Stimulated activated CD4-positive, alpha-beta T cell treated with anti-CD3 and anti-CD28 coated beads, Interleukin-1b, Interleukin-23, amount 100 ng/mL, for 24 hours (primary cell): ENCODE measurements at regions not wholly inside any gene's neighbourhood (a gene's known extent, or its start where the extent isn't known, plus 50 kb on each side); places are given as distances from the start of the nearest gene placed in this dataset.
A peak's percentile ranks its signal among the peaks of the same experiment; 100 is the strongest.
"Not testable (repeated sequence)": the region's sequence is repeated elsewhere in the genome, so short reads cannot be mapped to it uniquely, and the experiment has no call there.

ENCODE experiments used
- DNase-seq, 4 experiments: peaks; one replicate each; pipeline ENCODE4 v3.0.0-alpha.2; 2020; ENCODE audit warnings: low read depth in 4 of 4, low spot score in 1 of 4

GRCh38 chr6:25112322-25112773, 166.8 kb upstream of the CARMIL1 start:
- no peak for DNase-seq

- DNase-seq = no peak
These were observed 165.7 kb upstream of the CARMIL1 start for GRCh38 chr6:25113436-25113835.

GRCh38 chr6:25118038-25118437, 161.1 kb upstream of the CARMIL1 start:
- no peak for DNase-seq

DNA sequence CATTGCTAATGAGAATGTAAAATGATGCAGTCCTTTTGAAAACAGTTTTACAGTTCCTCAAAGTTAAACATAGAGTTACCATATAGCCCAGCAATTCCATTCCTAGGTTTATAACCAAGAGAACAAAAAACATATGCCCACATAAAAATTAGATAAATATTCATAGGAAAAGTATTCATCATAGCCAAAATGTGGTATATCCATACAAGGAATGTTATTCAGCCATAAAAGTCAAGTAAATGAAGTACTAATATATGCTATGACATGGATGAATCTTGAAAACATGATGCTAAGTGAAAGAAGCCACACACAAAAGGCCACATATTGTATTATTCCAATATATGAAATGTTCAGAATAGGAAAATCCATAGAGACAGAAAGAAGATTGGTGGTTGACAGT, 158.0 kb upstream of the CARMIL1 start:
- DNase-seq = no peak

DNA sequence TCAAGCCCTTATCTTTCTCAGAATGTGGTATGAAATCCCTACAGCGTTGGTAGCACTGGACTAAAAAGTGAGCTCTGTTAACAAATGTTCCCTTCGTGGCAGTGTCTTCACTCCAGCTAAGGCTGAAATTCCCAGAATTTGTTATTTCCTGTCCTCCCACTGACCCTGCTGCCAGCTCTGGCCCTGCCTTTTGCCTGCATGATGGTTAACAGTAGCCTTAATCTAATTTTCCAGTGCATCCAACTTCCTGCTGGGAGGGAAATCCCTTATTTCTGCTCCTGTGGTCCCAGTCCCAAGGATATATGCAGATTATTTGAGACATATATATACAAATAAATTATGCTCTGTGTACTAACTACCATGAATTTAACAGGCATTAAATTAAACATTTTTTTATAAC, 157.2 kb upstream of the CARMIL1 start:
- DNase-seq = no peak

DNA sequence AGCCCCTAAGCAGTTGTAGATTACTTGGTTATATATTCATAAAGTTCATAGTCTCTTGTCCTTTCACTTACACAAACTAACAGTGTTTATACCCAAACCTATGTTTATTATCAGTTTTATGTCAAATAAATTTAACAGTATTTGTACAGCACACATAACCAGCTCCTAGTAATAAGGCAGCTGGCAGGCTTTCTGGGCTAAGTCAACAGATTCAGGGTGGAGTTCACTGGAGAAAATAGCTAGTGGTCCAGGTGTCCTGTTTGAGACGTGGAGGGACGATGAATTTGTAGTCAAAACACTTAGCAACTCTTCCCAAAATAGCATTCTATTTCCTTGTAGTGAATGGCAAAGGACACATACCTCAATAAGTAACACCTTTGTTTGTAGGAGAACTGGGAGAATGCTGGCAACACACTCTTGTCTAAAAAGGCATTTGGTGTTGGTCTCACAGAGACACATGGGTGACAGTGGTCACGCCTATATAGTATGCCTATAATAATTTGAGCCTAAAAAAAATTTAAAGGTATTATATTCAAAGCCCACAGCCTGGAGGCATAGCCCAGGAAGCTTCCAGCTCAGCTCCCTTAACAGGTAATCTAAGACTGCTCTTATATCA, 156.4 kb upstream of the CARMIL1 start:
- no peak for DNase-seq

DNA sequence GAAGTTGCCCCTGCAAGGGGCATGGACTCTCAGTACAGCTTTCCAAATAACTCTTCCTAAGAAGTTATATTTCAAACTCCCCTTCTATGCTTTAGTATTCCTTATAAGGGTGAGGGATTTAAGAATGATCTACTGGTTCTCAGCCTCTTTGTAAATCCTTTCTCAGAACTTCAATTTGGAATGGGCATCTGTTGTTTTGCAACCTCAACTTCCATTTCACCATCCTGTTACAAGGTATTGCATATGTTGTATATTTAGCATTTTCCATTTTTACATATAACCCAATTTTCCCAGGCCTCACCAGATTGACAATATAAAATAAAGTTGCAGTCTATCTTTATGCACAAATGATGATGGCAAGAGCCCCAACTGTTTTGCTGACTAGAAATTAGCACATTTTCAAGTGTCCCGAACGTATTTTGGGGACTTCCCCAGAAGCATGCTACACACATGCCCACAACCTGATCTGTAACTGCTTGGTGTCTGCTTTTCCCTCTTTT, 154.9 kb upstream of the CARMIL1 start:
- DNase-seq = no peak

GRCh38 chr6:25125736-25126135, 153.4 kb upstream of the CARMIL1 start:
- no peak for DNase-seq

GRCh38 chr6:25127076-25127837, 151.9 kb upstream of the CARMIL1 start:
- no peak for DNase-seq

- no peak for DNase-seq
These were observed 148.7 kb upstream of the CARMIL1 start for GRCh38 chr6:25130518-25130917.

DNA sequence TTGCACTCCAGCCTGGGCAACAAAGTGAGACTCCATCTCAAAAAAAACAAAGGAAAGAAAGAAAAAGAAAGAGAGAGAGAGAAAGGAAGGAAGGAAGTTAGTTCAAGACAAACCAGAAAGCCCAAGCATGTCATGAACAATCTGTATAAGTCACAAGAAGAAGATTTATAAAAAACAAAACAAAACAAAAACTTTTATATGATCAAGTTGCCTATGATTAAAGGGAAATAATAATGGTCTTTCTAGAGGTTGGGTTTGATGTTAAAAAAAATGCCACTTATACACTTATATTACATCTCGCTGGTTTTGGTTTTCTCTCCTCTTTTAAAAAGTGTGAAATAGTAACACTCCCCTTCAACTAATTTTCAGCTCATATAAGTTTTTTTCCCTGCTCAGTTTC, 146.2 kb upstream of the CARMIL1 start:
- no peak for DNase-seq

DNA sequence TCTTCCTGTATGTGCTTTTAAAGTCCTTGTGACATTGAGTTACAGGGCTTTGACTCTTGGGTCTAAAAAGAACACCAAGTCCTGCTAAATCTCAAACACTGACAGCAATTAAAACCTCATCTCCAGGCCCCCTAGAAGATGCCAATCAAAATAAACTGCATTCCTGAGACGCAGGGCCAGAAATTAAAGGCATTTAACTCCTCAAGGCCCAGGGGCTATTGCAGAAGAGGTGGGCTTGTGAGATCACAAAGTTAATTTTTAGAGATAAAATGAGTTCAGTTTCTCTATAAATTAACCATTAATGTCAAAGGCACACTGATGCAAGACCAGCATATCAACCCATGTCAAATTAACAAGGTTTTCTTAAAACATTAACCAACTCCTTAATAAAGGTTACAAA, 145.6 kb upstream of the CARMIL1 start:
- no peak for DNase-seq

DNA sequence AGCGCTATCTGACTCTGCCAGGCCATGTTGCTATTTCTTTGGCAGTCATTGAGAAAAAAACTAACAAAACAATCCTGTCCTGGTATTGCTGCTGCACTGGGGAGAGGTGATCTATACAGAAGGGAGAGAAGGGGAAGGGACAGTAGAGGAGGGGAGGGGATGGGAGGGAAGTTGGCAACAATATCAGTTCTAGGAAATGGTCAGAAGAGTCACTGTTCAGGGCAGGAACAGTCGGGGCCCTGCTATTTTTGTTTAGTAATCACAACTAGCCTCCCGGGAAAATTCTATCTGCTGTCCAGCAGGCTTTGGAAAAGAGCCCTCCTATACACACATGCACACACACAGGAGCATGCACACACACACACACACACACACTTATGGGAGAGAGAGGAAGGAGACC, 142.3 kb upstream of the CARMIL1 start:
- no peak for DNase-seq

GRCh38 chr6:25137480-25137879, 141.7 kb upstream of the CARMIL1 start:
- no peak for DNase-seq

- DNase-seq = peak; percentile 19 to 34 (median 28)
These were observed 141.3 kb upstream of the CARMIL1 start for GRCh38 chr6:25137916-25138232.

- peak; percentile 11 to 45 (median 30) for DNase-seq
These were observed 140.8 kb upstream of the CARMIL1 start for GRCh38 chr6:25138233-25138933.

- no peak for DNase-seq
These were observed 140.2 kb upstream of the CARMIL1 start for GRCh38 chr6:25138934-25139415.

- not testable (repeated sequence) for DNase-seq
These were observed 139.6 kb upstream of the CARMIL1 start for GRCh38 chr6:25139608-25140007.

DNA sequence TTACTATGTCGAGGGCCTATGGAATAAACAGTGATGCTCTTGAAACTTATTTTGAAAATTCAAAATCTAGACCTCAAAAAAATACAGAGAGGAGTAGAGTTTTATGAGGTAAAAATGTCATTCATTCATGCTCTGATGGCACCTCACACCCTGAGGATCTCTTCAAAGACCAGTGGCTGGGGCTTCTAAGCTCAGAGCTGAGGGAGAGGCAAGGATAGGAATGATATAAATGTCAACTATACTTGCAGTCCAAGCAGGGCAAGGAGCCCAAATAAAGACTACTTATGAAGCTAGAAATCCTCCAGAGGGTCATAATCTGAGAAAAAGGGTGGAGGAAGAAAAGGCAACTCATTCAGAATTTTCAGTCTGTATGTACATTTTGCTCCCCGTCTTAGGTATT, 136.7 kb upstream of the CARMIL1 start:
- no peak for DNase-seq

- no peak for DNase-seq
These were observed 134.3 kb upstream of the CARMIL1 start for GRCh38 chr6:25144919-25145318.

DNA sequence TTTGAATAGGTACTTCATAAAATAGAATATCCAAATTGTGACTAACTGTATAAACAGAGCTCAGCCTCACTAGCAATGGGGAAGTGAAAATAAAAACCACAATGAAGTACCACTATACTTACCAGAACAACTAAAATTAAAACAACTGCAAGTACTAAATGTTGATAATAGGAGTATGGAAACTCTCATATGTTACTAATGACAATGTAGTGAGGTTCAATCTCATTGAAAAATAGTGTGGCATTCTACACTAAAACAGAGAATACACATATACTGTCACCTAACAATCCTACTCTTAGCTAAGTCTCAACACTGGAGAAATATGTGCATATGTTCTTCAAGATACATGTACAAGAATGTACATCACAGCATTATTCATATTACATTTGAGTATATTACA, 132.0 kb upstream of the CARMIL1 start:
- DNase-seq = no peak

DNA sequence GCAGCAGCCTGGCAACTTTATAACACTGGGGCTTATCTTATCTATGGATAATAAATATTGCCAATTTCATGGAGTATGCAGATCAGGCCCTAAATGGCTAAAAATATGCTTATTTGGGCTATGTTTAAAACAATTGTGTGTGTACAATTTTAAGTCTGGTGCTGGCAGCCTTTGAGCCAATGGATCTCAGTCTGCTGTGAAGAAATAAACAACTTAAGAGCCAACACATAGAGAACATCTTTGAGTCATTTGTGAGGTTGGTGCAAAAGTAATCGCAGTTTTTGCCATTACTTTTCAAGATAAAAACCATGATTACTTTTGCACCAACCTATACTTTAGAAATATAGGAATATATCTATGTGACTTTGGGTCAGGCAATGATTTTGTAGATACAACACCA, 129.1 kb upstream of the CARMIL1 start:
- no peak for DNase-seq
